ENCODE measurements at regions not wholly inside any gene's neighbourhood (a gene's known extent, or its start where the extent isn't known, plus 50 kb on each side); places are given as distances from the start of the nearest gene placed in this dataset.

DNA sequence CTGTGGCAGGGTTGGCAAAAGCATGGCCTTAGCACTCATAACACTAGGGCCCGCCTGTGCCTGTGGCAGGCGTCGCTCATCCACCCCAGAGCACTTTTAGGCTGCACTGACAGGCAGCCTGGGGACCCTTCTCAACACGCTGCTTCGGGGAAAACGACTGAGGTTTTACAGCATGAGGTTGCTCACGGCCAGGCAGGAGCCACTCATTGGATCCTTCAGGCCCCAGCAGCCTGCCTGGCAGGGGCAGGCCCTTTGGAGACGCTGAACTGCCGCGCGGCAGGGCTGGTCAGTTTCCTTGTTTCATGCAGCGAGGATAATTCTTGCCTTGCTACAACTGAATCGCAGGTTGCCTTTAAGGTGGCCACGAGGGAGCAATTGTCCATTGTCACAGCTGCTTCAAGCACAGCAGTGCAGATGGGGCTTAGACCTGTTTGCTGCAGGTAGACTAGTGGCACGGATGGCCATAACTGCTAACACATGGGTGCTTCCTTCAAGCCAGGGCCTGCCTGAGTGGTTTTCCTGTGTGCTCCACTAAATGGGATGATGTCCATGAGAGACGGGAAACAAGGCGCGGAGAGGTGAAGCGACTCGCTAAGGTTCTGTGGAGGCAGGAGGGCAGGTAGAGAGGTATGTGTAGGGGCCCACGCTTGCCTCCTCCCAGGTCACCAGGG is 49.9 kb upstream of the HS6ST1 start:
- no peak for FAIRE-seq

DNA sequence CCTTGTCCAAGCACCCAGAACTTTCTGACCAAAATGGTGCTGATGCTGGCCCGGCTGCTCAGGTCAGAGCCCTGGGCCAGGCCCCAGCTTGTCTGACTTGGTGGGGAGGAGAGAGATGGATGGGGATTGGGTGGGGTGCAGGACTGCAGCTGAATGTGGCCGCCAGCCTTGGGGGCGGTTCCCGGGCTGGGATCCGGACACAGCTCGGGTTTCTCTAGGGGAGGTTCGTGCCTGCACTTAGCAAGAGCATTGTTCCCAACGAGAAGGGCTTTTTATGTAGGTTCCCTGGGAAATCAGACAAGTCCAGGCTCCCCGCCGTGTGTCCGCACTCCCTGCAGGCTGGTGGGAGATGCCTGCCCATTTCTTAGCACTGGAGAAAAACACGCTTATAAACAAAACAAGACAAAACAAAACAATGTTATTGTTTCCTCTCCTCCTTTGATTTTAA is 50.5 kb upstream of the HS6ST1 start:
- peak; percentile 85 for FAIRE-seq

DNA sequence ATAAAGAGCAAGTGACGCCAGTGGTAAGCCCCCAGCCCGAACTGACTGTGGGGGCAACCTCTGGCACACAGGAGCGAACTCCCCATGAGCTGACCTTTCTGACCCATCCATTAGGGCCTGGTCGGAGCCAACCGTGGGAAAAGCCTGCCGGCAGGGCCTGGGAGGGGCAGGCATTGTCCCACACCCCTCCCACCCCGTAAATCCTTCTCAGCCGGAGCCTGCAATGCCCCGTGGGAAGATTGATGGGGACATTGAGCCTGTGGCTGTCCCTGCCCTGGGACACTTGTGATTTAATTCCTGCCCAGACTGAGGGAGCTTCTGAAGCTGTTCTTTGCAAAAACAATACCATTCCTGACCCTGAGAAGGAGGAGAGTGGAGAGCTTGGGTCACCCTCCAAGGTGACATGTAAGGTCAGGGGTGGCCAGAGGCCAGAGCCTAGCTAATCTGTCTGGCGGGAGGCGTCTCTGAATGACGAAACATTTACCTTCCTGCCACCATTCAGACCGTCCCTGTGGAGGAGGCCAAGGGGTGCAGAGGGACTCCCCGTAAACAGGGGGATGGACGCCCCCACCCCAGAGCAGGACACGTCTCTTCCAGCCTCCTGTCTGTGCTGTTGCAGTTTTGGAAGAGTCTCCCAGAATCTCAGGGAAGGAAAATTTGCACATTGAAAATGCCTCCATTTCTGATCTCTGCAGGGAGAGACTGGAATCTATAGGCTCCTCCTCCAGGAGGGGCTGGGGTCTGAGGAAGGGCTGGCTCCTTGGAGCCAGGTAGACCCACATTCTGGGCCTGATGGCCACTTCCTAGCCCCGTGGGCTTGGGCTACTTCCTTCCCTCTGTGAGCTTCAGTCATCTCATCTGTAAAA is 51.2 kb upstream of the HS6ST1 start:
- no peak for FAIRE-seq

DNA sequence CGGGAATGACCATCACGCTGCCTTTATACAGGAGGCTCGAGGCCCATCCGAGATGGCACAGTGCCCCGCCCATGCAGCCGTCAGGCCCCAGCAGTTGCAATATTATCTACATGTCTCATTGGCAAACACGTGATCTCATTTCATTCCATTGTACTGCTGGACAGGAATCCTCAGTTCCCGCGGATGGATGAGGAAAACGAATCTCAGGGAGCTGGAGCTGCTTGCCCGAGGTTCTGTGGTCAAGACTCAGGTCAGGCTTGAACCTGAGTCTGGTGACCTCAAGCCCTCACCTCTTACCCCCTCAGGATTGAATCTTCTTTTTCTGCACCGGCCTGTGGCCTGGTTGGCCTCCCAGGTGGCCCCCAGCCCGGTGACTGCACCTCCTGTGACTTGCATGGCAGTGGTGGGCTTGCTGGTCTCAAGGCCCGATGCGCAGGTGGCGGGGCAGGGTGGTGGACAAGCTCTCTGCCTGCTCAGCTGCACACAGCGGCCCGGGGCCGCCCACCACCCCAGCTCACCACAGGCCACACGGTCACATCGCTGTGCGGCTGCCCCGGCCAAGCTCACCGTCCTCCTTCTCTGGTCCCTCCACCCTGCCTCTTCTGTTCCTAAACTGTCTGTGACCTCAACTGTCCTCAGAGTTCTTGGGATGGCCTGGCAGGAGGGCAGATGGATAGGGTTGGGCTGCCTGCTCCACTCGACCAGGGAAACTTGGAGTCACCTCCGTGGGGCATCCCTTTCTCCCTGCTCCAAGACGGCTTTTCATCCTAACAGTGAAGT is 52.0 kb upstream of the HS6ST1 start:
- no peak for FAIRE-seq

DNA sequence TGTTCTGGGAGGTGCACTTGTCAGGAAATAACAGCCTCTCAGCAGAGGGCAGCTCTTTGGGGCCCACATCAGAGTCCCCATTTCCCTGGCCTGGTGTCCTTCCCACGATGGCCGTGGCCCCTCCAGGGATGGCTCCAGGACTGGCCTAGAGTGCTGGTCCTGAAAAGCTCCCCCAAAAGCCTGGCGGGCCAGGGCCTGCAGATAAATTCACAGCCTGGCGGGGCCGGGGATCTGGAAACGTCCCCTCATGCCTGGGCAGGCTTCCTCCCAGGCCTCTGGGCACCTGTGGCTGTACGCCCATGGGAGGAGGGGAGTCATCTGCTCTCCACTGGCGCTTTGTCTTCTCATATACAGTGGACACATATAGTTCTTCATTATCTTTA is 52.6 kb upstream of the HS6ST1 start:
- no peak for FAIRE-seq

DNA sequence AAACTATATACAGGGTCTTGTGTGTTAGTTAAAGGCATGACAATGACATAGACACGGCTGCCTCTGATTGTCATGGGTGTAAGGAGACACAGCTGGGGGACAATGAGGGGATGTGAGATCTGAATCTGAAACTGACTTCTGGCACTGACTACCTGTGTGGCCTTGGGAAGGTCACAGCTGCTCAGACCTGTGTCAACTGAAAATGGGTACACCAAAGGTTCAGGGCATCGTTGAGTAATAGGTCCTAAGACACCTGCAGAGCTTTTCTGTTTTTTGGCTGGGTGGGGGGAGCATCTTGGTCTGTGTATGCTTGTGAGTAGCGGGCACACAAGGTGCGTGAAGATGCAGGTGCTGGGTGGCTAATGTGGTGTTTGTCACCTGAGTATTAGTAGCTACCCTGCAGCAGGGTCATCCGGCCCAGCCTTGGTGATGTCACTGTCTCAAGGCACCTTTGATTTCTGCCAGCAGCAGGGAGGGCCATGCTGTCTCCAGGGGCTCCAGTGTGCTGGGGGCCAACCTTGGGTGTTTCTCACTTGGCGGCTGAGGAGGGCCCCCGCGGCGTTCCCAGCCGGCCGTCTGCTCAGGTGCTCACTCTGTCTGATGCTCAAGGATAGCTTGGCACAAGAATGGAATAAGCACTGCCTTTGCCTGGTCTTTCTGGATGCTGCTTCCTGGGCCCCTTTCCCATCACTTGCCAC is 53.1 kb upstream of the HS6ST1 start:
- no peak for FAIRE-seq

DNA sequence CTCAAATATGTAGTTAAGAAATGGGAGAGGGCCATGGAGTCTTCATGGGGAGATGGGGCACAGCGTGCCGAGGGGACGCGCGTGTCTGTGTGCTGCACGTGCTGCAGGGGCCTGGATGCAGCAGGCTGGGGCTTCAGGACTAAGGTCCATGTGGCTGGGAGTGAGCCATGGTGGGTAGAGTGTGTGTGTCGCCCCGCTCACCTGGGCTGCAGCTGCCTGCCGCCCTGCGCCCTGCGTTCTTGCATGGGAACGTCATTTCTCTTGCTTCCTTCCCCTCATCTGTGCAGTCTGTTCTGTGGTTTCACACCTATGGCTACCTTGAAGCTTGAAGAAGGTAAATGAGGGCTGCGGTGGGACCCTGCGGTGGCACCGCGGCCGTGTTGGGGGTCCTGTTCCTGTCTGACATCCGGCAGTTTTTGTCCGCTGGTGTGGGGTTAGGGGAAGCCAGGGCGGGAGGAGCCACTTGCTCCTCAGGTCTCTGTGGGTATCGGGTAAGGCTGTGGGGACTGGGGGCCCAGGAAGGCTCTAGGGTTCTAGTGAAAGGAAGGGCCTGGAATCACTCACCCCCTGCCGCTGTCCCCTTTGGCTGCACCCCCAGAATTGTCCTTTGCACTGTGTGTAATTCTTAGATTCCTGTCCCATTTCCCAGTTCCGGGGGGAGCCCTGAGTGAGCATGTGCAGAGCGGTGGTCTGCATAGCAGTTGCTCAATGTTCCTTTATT is 54.1 kb upstream of the HS6ST1 start:
- no peak for FAIRE-seq

DNA sequence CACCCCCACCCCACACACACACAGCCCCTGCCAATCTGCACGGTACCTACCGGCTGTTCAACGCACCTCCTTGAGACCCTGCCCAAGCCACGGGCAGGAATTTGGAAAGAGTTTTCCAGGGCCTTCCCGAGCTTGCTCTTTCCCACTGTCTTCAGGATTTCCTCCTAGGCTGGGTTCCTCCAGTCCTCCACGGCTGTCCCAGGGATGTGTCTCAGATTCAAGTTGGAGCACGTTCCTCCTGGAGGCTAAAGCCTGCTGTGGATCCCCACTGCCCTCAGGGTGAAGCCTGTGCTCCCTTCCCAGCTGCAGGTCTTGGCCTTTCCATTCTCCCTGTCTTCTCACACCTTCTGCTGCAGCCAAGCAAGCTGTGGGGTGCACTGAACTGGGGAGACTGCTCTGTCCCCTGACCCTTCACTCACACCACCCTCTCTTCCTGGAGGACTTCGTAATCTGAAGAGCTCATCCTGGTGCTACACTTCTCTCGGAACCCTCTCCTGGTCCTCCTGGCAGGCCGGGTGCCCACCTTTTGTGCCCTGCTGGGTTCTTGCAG is 54.9 kb upstream of the HS6ST1 start:
- no peak for FAIRE-seq

DNA sequence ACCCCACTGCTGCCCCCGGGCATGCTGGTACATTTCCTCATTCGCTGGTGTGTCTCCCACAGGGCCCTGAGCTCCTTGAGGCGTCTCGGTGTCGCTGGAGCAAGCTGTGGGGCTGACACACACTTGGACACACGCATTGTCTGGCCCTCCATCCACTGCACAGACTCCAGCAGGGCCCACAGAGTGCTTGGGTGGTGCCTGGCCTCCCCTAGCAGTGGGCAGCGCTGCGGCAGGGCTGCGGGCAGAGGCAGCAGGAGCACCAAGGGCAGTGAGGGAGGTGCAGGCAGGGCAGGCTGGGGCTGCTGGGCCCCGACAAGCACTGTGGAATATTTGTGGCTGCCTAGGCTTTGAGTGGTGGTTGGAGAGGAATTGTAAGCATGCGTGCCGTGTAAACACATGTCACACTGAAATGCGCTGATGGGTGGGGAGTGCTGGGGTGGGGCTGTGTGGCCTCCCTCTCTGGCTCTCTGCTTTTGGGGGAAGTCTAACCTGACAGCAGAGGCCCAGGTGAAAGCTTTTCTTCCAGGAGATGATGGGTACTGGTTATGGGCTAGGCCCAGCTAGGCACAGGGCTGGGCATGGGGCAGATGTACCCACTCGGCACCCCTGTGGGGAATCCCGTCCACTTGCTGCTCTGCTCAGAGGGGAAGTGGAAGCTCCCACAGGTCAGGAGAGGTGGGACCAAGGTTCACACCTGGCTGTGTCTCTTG is 55.5 kb upstream of the HS6ST1 start:
- FAIRE-seq = no peak

DNA sequence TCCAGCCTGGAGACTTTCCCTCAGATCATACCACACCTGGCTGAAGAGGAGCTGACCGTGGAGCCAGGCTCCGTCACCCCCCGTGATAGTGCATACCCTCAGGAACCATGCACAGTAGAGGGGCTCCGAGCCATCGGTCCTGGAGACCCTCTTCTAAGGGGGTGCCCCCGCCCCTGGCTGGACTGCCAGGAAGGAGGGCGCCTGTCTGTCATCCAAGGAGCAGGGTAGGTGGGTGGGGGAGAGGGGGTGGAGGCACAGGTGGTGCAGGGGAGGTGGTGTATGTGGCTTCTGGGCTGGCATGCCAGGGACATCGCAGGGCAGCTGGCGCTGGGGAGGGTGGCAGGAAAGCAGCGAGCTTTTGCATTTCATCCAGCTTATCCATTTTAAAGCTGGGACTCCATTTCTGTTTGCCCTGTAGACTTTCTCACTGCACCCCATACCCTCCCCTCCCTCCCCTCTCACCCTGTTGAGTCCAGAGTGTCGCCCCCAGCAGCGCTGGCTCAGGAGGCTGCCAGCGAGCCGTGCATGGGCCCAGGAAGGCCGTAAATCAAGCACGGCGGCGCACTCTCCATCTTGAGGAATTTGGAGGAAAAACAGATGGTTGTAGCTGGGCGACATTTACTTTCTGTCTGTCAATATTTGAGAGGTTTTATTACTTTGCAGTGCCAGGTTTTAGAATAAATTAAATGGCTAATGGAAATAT is 56.2 kb upstream of the HS6ST1 start:
- FAIRE-seq = no peak

DNA sequence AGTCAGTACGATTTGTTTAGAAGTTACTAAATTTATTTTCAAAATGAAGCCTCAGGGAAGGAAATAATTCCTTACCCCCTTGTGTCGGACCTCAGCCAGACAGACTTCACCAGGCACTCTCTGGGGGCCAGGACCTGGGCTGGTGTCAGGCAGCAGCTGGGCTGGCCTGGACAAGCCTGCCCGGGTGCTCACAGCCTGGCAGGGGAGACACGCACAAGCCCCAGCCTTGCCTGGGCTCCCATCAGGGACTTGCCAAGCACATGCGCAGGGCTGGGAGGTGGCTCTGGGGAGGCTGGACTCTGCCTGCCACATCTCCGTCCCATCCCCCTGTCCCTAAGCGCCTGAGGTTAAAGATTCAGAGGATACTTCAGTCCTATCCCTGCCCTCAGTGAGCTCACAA is 56.8 kb upstream of the HS6ST1 start:
- FAIRE-seq = no peak

DNA sequence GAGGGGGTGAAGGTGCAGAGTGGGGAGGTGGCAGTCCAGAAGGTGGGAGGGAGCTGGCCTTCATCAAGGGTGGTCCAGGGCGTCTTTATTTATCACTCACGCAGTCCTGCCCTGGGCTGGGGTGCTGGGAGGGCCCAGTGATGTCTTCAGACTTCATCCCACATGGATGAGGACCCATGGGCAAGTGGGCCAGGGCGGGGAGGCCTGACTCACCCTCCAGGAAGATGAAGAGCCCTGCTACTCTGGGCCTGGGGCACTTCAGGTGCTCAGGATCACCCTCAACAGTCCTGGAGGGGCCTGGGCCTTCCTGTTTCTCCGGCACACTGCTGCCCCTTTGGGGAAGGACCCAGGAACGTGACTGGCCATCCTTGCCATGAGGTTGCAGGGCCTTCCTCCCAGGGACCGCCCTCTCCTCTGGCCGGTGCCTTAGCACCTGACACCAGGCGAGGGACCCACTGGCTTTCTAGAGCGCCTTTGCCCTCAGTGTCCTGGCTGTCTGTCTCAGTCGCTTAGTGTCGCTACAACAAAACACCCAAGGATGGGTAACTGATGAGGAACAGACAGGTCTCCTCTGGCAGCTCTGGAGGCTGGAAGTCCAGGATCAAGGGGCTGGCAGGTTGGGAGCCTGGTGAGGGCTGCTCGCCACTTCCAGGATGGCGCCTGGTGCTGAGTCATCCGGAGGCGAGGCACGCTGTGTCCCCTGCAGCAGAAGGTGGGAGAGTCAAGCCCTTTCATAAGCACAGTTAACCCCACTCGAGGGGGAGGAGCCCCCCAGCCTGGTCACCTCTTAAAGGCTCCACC is 57.8 kb upstream of the HS6ST1 start:
- FAIRE-seq = no peak

DNA sequence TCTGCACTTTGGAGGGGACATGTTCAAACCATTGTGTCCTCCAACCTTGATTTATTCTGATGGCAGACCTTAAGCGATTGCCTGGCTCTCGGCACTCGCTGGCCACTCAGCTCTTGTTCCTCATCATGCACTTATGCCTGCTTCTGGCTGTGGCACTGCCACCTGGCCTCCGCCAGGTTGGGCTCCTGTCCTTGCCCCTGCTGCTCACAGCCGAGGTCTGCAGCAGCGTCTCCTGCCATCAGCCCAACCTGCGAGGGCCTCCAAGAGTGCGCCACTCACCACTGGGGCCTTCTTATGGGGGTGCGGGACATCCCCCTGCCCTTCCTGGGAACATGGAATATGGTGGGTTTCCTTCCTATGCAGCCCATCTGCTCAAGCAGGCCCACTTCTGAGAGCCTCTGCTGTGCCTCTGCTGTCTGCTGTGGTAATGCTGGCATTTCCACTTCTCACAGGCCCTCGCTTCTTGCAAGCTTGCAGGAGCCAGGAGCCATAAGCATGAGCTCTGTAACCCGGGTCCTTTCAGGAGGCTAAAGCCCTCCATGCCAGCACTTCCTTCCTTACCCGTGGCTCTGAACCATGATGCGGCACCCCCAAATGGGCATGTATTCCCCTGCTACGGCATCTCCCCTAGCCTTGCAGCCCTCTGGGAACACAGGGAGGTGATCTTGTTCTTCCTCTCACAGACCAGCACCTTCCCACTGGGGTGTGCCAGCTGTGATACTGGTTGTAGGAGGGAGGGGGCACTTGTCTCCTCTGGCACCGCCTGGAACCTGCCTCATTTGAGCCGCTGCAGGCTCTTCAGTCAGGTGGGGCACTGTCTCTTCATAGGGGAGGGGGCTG is 58.6 kb upstream of the HS6ST1 start:
- no peak for FAIRE-seq

DNA sequence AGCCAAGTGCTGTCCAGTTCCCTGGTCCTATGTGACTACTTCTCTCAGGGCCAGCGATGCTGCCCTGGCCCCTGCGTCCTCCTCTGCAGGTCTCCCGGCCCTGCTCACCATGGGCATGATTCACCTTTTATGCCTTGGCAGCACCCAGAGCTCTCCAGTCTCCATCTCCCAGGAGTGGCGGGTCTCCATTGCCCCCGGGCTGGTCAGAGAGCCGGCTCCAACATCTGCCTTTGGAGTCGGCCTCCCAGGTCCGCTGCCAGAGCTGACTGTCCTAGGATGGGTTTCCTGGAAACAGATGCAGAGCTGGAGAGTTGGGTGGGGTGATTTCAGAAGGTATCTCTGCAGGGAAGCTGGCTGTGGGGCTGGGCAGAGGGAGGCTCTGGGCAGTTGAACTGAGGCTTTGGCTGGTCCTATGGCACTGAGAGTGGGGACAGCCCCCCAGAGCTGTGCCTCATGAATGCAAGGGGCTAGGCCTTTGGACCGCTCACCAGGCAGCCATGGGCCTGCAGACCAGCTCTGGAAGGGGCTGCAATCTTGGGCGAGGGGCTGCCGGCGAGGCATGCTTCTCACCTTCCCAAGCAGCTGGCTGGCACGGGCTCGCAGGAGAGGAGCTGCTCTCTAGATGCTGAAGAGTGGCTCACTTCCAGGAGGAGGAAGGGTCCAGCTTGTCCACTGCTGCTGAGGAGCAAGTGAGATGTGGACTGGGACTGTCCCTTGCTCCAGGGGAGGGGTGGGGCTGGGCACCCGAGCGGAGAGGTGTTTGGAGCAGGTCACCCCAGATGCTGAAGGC is 59.8 kb upstream of the HS6ST1 start:
- no peak for FAIRE-seq

DNA sequence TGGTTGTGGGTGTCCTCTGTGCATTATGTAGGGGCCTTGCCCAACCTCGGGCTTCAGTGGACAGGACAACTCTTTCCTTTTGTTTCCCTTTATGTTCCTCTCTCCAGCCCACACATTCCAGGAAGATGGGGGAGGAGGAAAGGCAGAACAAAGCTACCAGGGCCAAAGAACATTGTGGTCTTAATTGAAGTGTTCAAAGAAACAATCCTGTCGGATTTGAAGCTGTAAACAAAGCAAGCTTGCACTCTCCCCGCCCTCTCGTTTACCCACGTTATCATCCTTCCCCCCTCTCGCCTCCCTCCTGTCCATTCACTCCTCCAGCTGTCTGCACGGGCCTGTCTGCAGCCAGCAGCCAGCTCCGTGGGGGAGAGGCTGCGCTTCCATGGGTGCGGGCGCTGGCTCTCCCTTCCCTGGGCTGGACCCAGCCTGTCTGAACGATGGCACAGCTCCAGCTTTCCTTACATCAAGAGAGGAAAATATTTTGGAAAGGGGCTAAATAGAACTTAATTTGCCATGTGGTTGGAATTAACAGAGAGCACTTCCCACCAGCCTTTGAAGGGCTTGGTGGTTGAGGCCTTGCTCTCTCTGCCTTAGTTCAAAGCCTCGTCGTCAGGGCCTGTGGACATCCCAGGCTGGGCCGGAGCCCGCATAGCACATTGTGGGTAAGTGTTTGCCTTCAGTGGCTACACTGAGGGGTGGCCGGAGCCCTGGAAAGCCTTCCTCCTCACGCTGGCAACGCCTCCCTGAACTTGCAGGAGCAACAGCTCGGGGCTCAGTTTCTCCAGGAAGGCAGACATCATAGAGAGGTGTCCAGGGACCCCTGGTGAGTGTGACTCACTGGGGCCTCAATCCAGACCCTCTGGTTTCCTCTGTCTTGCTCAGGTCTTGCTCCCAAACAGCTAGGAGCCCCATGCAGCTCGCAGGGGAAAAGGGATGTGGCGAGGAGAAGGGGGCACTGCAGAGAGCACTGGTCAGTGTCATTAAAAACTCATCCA is 60.6 kb upstream of the HS6ST1 start:
- FAIRE-seq = peak; percentile 99

DNA sequence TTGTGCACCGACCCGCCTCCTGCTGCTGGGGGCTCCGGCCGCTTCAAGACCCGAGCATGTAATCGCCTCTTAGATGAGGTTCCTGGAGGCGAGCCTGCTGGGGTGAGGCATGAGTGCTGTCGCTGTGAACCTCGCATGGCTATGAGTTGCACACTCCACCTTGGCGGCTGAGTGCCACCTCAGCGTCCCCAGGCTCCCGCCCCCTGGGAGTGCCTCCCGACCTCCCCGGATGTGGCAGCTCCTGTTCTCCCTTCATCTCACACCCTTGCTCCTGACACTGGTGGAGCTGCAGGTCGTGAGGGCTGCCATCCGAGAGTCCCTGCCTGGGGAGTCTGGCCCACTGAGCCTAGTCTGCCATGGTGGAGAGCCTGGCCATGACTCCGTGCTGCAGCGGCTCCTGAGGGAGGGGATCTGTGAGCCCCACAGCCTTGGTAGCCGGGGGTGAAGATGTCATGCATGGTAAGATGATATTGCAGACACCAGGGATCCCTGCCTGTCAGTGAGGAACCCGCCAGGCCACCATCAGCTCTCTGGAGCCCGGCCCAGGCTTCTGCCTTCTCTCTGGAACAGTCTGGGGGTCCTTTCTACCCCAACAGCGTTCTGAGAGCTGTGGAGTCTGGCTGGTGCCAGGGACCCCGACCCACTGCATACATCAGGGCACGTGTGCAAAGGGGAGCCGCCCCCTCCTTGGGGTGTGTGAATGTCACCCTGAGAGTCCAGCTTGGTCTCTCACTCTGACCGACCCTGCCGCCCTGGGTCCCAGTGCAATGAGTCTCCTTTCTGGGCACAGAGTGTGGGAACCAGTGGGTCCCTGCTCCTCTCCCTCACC is 61.6 kb upstream of the HS6ST1 start:
- no peak for FAIRE-seq

All from endometrium (tissue), 2 donors.